ENCODE measurements at regions not wholly inside any gene's neighbourhood (a gene's known extent, or its start where the extent isn't known, plus 50 kb on each side); places are given as distances from the start of the nearest gene placed in this dataset.

DNA sequence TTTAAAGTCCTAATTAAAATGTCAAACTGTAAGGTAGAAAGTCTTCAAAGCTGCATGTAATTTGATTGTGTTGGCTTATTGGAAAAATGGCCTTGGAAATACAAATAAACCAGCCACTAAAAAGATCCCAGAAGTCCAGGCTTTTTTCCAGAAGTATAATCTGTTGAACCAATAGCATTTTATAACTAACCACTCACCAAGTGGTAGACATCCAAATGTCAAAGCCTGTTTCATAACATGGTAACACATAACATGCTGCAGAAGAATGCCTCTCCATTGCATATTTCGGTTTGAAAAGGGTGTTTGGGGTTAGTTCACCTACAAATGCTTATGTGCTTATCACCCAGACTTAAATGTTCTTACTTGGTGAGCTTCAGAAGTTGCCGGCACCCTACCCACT lies 183.7 kb upstream of the DIO2 start:
- Histone ChIP-seq H3K27me3 (ENCODE audit: low read length) (no peaks in the 10 kb centered on the region), H3K79me2 (ENCODE audit: insufficient read depth, low read length) (no peaks in the 10 kb centered on the region), H4K20me1 (ENCODE audit: low read depth, low read length) (no peaks in the 10 kb centered on the region), H3K4me2 (ENCODE audit: low read depth, low read length, poor library complexity, severe bottlenecking) (no peak overlapping the region), H2AFZ (ENCODE audit: low read depth, low read length, severe bottlenecking) (no peak overlapping the region), H3K9me2 (replicated peaks; ENCODE audit: insufficient read depth, low read length) (no peaks in the 10 kb centered on the region), H3K9ac (ENCODE audit: low read length) (no peak overlapping the region), H3K27ac (ENCODE audit: low read depth, low read length) (no peak overlapping the region), H3K4me3 (ENCODE audit: insufficient read depth, low read length, poor library complexity, severe bottlenecking) (no peak overlapping the region), H3F3A (ENCODE audit: insufficient read depth) (no peaks in the 10 kb centered on the region), H3K36me3 (ENCODE audit: low read length) (no peaks in the 10 kb centered on the region), H3K9me3 (ENCODE audit: insufficient read depth, low read length) (no peaks in the 10 kb centered on the region; the same call in 1 of the 2 replicates)
- TF ChIP-seq CTCF (IDR thresholded peaks at IDR 0.05; ENCODE audit: insufficient read depth, low read length, poor library complexity, severe bottlenecking) (no peak), EZH2phosphoT487 (conservative IDR thresholded peaks at IDR 0.05; ENCODE audit: low read length) (no peak)

DNA sequence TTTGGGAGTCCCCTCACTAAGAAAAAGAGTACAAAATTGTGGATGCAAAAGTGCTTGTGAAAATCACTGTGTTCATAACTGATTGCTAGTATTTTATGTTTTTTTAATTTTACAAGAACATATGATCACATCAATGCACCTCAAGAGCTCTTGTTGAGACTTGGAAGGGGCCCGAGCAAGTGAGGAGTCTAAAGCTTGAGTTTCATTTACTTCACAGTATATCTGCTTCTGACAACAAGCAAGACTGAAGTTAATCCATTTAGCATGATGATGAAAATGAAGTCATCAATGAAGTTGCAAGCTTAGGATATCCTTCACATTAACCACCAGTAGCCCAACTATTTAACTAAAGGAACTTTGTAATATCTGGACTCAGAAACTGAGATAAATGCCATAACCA lies 182.5 kb upstream of the DIO2 start:
- Histone ChIP-seq H3K27me3 (ENCODE audit: low read length) (no peaks in the 10 kb centered on the region), H3K79me2 (ENCODE audit: insufficient read depth, low read length) (no peaks in the 10 kb centered on the region), H3K36me3 (ENCODE audit: low read length) (no peaks in the 10 kb centered on the region), H3K4me2 (ENCODE audit: low read depth, low read length, poor library complexity, severe bottlenecking) (no peak overlapping the region), H3K27ac (ENCODE audit: low read depth, low read length) (no peak overlapping the region), H2AFZ (ENCODE audit: low read depth, low read length, severe bottlenecking) (no peak overlapping the region), H3F3A (ENCODE audit: insufficient read depth) (no peaks in the 10 kb centered on the region), H3K4me3 (ENCODE audit: insufficient read depth, low read length, poor library complexity, severe bottlenecking) (no peak overlapping the region), H3K9ac (ENCODE audit: low read length) (no peak overlapping the region), H3K9me3 (ENCODE audit: insufficient read depth, low read length) (no peaks in the 10 kb centered on the region; the same call in 1 of the 2 replicates), H4K20me1 (ENCODE audit: low read depth, low read length) (no peaks in the 10 kb centered on the region), H3K9me2 (replicated peaks; ENCODE audit: insufficient read depth, low read length) (no peaks in the 10 kb centered on the region)
- TF ChIP-seq EZH2phosphoT487 (conservative IDR thresholded peaks at IDR 0.05; ENCODE audit: low read length) (no peak), CTCF (IDR thresholded peaks at IDR 0.05; ENCODE audit: insufficient read depth, low read length, poor library complexity, severe bottlenecking) (no peak)

GRCh38 chr14:80390906-80391305 lies 179.6 kb upstream of the DIO2 start:
- Histone ChIP-seq H3K79me2 (ENCODE audit: insufficient read depth, low read length) (no peaks in the 10 kb centered on the region), H3K9me3 (ENCODE audit: insufficient read depth, low read length) (no peaks in the 10 kb centered on the region), H3K4me3 (ENCODE audit: insufficient read depth, low read length, poor library complexity, severe bottlenecking) (no peak overlapping the region), H3F3A (ENCODE audit: insufficient read depth) (no peaks in the 10 kb centered on the region), H3K9ac (ENCODE audit: low read length) (no peak overlapping the region), H3K9me2 (replicated peaks; ENCODE audit: insufficient read depth, low read length) (no peaks in the 10 kb centered on the region), H3K27me3 (ENCODE audit: low read length) (no peaks in the 10 kb centered on the region), H3K27ac (ENCODE audit: low read depth, low read length) (no peak overlapping the region), H3K36me3 (ENCODE audit: low read length) (no peaks in the 10 kb centered on the region), H2AFZ (ENCODE audit: low read depth, low read length, severe bottlenecking) (no peak overlapping the region), H4K20me1 (ENCODE audit: low read depth, low read length) (no peaks in the 10 kb centered on the region), H3K4me2 (ENCODE audit: low read depth, low read length, poor library complexity, severe bottlenecking) (no peak overlapping the region)
- TF ChIP-seq CTCF (IDR thresholded peaks at IDR 0.05; ENCODE audit: insufficient read depth, low read length, poor library complexity, severe bottlenecking) (no peak), EZH2phosphoT487 (conservative IDR thresholded peaks at IDR 0.05; ENCODE audit: low read length) (no peak)
